ENCODE measurements at regions not wholly inside any gene's neighbourhood (a gene's known extent, or its start where the extent isn't known, plus 50 kb on each side); places are given as distances from the start of the nearest gene placed in this dataset.

GRCh38 chr7:89681448-89681847 is 472.8 kb upstream of the STEAP1 start:
- Mint-ChIP-seq H3K27ac (no peak overlapping the region), H3K36me3 (no peaks in the 10 kb centered on the region), H3K27me3 (ENCODE audit: low read depth) (no peaks in the 10 kb centered on the region), H3K4me1 (no peaks in the 10 kb centered on the region), H3K4me3 (no peak overlapping the region), H3K9me3 (peaks cover 13% of the 10 kb centered on the region)
- no peak for ATAC-seq
- no peak for DNase-seq (ENCODE audit: low spot score)
- ChIA-PET CTCF (no interaction called here), POLR2A (no interaction called here)
- TF ChIP-seq TCF7 (CRISPR knock-in tag; IDR thresholded peaks at IDR 0.05; ENCODE audit: low read depth) (no peak), NFYB (CRISPR knock-in tag; conservative IDR thresholded peaks at IDR 0.05; ENCODE audit: low read depth) (no peak), ZNF263 (CRISPR knock-in tag; IDR thresholded peaks at IDR 0.05; ENCODE audit: low read depth) (no peak), KAT7 (CRISPR knock-in tag; IDR thresholded peaks at IDR 0.05; ENCODE audit: borderline replicate concordance) (no peak), HMGXB4 (CRISPR knock-in tag; IDR thresholded peaks at IDR 0.05) (no peak), SMAD4 (CRISPR knock-in tag; IDR thresholded peaks at IDR 0.05) (no peak), ERG (CRISPR knock-in tag; IDR thresholded peaks at IDR 0.05) (no peak), MAX (CRISPR knock-in tag; IDR thresholded peaks at IDR 0.05) (no peak), CDX4 (CRISPR knock-in tag; IDR thresholded peaks at IDR 0.05; ENCODE audit: borderline replicate concordance) (no peak), TEAD1 (CRISPR knock-in tag; IDR thresholded peaks at IDR 0.05) (no peak), IRF2 (CRISPR knock-in tag; IDR thresholded peaks at IDR 0.05; ENCODE audit: borderline replicate concordance, low read depth) (no peak), ZNF317 (CRISPR knock-in tag; IDR thresholded peaks at IDR 0.05; ENCODE audit: borderline replicate concordance, low read depth) (no peak), FOXK1 (CRISPR knock-in tag; IDR thresholded peaks at IDR 0.05) (no peak), MLX (CRISPR knock-in tag; IDR thresholded peaks at IDR 0.05) (no peak)

- Mint-ChIP-seq H3K9me3 (no peaks in the 10 kb centered on the region), H3K36me3 (no peaks in the 10 kb centered on the region), H3K27ac (no peak overlapping the region), H3K27me3 (ENCODE audit: low read depth) (no peaks in the 10 kb centered on the region), H3K4me3 (no peak overlapping the region), H3K4me1 (0 out of 2 replicates have a peak, but pooled peaks cover 4% of the 10 kb centered on the region)
- no peak for ATAC-seq
- ChIA-PET POLR2A (no interaction called here), CTCF (no interaction called here)
- DNase-seq (ENCODE audit: low spot score) = no peak
- TF ChIP-seq GTF2I (CRISPR knock-in tag; conservative IDR thresholded peaks at IDR 0.05) (no peak), ZNF263 (CRISPR knock-in tag; IDR thresholded peaks at IDR 0.05; ENCODE audit: low read depth) (no peak), ZNF317 (CRISPR knock-in tag; IDR thresholded peaks at IDR 0.05; ENCODE audit: borderline replicate concordance, low read depth) (no peak), SMAD3 (CRISPR knock-in tag; IDR thresholded peaks at IDR 0.05; ENCODE audit: borderline replicate concordance) (no peak), PRDM15 (CRISPR knock-in tag; IDR thresholded peaks at IDR 0.05) (no peak), AR (CRISPR knock-in tag; IDR thresholded peaks at IDR 0.05) (no peak), MAX (CRISPR knock-in tag; IDR thresholded peaks at IDR 0.05) (no peak), RELA (CRISPR knock-in tag; IDR thresholded peaks at IDR 0.05; ENCODE audit: borderline replicate concordance) (no peak)
These were observed 469.0 kb upstream of the STEAP1 start for GRCh38 chr7:89685287-89685686.

All from WTC11 (cell line).